ENCODE measurements at regions not wholly inside any gene's neighbourhood (a gene's known extent, or its start where the extent isn't known, plus 50 kb on each side); places are given as distances from the start of the nearest gene placed in this dataset.

DNA sequence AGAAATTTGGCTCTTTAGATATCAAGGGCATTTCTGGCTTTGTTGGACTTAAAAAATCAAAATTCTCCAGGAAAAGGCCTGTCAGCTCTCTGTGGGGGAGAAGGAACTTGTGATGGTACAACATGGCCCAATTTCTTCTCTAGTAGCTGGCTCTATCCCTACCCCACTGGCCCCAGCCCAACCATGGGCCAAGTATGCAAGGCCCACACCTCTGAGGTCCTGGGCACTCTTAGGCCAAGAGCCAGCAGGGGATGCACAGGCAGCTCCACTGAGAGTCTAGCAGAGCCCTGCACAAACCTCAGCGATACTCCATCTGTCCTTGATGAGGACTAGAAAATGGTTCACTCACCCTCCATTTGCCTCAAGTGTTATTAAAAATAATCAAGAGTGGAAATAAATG is 261.2 kb downstream of the C7orf25 start:
- no peak for ATAC-seq

DNA sequence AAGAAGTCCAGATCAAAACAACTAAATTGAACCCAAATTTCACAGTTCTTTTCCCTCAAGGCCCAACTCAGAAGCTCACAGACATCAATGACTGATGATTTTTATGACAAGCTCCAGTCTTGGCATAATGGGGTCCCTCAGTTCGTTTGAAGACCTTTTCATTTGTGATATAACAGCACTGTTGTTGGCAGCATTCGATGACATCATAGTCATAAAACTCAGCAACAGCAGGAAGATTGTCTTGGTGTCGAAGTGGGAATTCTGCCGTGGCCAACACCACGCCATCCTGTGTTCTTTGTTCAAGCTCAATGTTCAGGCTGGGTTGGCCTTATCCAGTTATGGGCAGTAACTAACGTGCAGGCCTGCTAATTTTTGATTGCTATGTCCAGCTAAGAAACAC is 261.7 kb downstream of the C7orf25 start:
- H3K27me3 ChIP-seq (ENCODE audit: control insufficient read depth, insufficient read depth, low read length): no peaks in the 10 kb centered on the region
- no peaks in the 10 kb centered on the region for H3K36me3 ChIP-seq (ENCODE audit: control insufficient read depth, insufficient read depth, low read length)
- H3K9me3 ChIP-seq (ENCODE audit: control insufficient read depth, insufficient read depth, low read depth, low read length): no peaks in the 10 kb centered on the region
- DNase-seq (ENCODE audit: low read depth, low spot score) (no peak), ATAC-seq (no peak)
- BruUV-seq (replicated peaks): no TSS peak
- no peak overlapping the region for H3K4me3 ChIP-seq (ENCODE audit: low read depth in 2 of 2, low read length in 2 of 2)
- H3K27ac ChIP-seq (ENCODE audit: low read length): no peak overlapping the region
- in situ Hi-C loops (cut with HindIII; ENCODE audit: low pct_unique_long_range_greater_than_20kb, low sequenced_read_pairs): no loop called here
- POLR2A ChIA-PET: no interaction called here
- no peaks in the 10 kb centered on the region for H3K4me1 ChIP-seq (ENCODE audit: control insufficient read depth, insufficient read depth, low read length)
- CTCF ChIA-PET: no interaction called here
- intact Hi-C loops (cut with micrococcal nuclease; ENCODE audit: unreplicated experiment): no loop called here
- TF ChIP-seq, protein P1, sequence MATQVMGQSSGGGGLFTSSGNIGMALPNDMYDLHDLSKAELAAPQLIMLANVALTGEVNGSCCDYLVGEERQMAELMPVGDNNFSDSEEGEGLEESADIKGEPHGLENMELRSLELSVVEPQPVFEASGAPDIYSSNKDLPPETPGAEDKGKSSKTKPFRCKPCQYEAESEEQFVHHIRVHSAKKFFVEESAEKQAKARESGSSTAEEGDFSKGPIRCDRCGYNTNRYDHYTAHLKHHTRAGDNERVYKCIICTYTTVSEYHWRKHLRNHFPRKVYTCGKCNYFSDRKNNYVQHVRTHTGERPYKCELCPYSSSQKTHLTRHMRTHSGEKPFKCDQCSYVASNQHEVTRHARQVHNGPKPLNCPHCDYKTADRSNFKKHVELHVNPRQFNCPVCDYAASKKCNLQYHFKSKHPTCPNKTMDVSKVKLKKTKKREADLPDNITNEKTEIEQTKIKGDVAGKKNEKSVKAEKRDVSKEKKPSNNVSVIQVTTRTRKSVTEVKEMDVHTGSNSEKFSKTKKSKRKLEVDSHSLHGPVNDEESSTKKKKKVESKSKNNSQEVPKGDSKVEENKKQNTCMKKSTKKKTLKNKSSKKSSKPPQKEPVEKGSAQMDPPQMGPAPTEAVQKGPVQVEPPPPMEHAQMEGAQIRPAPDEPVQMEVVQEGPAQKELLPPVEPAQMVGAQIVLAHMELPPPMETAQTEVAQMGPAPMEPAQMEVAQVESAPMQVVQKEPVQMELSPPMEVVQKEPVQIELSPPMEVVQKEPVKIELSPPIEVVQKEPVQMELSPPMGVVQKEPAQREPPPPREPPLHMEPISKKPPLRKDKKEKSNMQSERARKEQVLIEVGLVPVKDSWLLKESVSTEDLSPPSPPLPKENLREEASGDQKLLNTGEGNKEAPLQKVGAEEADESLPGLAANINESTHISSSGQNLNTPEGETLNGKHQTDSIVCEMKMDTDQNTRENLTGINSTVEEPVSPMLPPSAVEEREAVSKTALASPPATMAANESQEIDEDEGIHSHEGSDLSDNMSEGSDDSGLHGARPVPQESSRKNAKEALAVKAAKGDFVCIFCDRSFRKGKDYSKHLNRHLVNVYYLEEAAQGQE (IDR thresholded peaks at IDR 0.05; ENCODE audit: insufficient read depth in 1 of 2, low read depth in 2 of 2, low read length in 1 of 2): no peak
- no peak for TF ChIP-seq TCF7L2 (IDR thresholded peaks at IDR 0.05; ENCODE audit: low read depth, low read length)
- TF ChIP-seq, protein P2, sequence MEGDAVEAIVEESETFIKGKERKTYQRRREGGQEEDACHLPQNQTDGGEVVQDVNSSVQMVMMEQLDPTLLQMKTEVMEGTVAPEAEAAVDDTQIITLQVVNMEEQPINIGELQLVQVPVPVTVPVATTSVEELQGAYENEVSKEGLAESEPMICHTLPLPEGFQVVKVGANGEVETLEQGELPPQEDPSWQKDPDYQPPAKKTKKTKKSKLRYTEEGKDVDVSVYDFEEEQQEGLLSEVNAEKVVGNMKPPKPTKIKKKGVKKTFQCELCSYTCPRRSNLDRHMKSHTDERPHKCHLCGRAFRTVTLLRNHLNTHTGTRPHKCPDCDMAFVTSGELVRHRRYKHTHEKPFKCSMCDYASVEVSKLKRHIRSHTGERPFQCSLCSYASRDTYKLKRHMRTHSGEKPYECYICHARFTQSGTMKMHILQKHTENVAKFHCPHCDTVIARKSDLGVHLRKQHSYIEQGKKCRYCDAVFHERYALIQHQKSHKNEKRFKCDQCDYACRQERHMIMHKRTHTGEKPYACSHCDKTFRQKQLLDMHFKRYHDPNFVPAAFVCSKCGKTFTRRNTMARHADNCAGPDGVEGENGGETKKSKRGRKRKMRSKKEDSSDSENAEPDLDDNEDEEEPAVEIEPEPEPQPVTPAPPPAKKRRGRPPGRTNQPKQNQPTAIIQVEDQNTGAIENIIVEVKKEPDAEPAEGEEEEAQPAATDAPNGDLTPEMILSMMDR (IDR thresholded peaks at IDR 0.05): no peak
- no peak for TF ChIP-seq POLR2AphosphoS5 (IDR thresholded peaks at IDR 0.05; ENCODE audit: low read depth, low read length)

More for the DNA sequence above, 261.2 kb downstream of the C7orf25 start:
- CTCF ChIA-PET: no interaction called here
- Histone ChIP-seq H3K27ac (ENCODE audit: low read length) (no peak overlapping the region), H3K36me3 (ENCODE audit: control insufficient read depth, insufficient read depth, low read length) (no peaks in the 10 kb centered on the region), H3K9me3 (ENCODE audit: control insufficient read depth, insufficient read depth, low read depth, low read length) (no peaks in the 10 kb centered on the region), H3K27me3 (ENCODE audit: control insufficient read depth, insufficient read depth, low read length) (no peaks in the 10 kb centered on the region), H3K4me1 (ENCODE audit: control insufficient read depth, insufficient read depth, low read length) (no peaks in the 10 kb centered on the region), H3K4me3 (ENCODE audit: low read depth in 2 of 2, low read length in 2 of 2) (no peak overlapping the region)
- no TSS peak for BruUV-seq (replicated peaks)
- DNase-seq (ENCODE audit: low read depth, low spot score): no peak
- POLR2A ChIA-PET: no interaction called here
- TF ChIP-seq TCF7L2 (IDR thresholded peaks at IDR 0.05; ENCODE audit: low read depth, low read length) (no peak), POLR2AphosphoS5 (IDR thresholded peaks at IDR 0.05; ENCODE audit: low read depth, low read length) (no peak), SIN3A (IDR thresholded peaks at IDR 0.05; ENCODE audit: borderline replicate concordance, insufficient read depth, low read depth, low read length) (no peak)
- TF ChIP-seq, protein P2 (IDR thresholded peaks at IDR 0.05): no peak
- TF ChIP-seq, protein P1 (IDR thresholded peaks at IDR 0.05; ENCODE audit: insufficient read depth in 1 of 2, low read depth in 2 of 2, low read length in 1 of 2): no peak
- intact Hi-C loops (cut with micrococcal nuclease; ENCODE audit: unreplicated experiment) (no loop called here), in situ Hi-C loops (cut with HindIII; ENCODE audit: low pct_unique_long_range_greater_than_20kb, low sequenced_read_pairs) (no loop called here)
